Epithelial cell of esophagus (primary cell): ENCODE measurements at regions not wholly inside any gene's neighbourhood (a gene's known extent, or its start where the extent isn't known, plus 50 kb on each side); places are given as distances from the start of the nearest gene placed in this dataset.

ENCODE experiments used
- DNase-seq: peaks from one replicate; pipeline ENCODE4 v3.0.0; 2010; ENCODE audit warnings: low read depth
- H3K4me3 ChIP-seq: 2 replicates; pipeline ENCODE4 v1.5.1; 2011; ENCODE audit warnings: mild to moderate bottlenecking, low read length, control low read depth
- CTCF ChIP-seq: IDR thresholded peaks from 2 replicates; pipeline ENCODE4 v1.5.1; 2011; ENCODE audit warnings: low read depth, mild to moderate bottlenecking, low read length, control low read depth, inconsistent platforms; ENCODE audit not compliant: insufficient read depth; ENCODE audit errors: missing control alignments

DNA sequence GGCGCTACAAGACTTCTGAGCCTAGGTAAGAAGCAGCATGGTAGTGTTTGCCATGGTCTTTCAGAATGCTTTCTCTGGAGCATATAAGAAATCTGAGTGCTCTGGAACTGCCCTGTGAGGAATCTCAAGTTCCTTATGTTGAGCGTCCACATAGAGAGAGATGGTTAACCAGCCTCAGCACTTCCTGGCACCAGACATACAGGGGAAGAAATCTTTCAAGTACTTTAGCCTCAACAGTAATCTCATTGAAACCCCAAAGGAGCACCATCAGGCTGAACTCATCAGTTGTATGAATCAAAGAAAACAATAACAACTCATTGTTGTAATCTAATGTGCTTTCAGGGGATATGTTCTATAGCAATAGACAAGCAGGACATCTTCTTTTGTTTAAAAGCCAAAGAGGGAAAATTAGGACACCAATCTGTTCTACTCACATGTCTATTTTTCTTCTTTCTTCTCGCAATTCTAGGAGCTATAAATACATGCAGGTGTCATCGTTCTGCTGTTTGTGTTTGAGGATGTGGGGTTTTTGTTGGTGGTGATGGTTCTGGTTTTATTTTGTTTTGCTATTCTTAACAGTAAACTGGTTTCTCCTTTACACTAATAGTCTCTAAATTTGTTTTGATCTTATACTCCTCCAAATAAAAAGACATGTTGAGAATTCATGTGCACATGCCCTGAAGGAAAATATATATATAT, 1145.0 kb upstream of the LRRN3 start:
- DNase-seq = no peak
- no peak overlapping the region for H3K4me3 ChIP-seq
- no peak for TF ChIP-seq CTCF

DNA sequence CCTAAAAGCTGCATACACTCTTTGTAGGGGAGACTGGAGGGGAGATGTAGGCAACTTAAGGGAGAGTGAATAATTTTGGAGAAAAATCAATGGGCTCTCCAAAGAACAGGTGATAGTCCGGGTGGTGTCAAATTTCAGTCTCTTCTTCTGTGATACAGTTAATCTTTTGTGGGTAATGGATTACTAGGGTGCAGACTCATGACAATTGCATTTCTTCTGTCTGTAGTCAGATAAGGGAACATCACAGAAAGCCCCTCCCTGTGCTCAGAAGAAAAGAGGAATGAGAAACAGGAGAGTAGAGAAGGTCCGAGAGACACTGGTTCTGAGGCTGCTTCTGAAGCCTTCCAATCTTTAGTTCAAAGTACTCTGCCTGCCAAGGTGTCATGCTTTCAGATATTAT, 1140.7 kb upstream of the LRRN3 start:
- DNase-seq = no peak
- TF ChIP-seq CTCF = no peak
- H3K4me3 ChIP-seq = no peak overlapping the region

- no peak overlapping the region for H3K4me3 ChIP-seq
- no peak for TF ChIP-seq CTCF
- no peak for DNase-seq
Measured at GRCh38 chr7:109950821-109951564, 1139.9 kb upstream of the LRRN3 start.

- no peak for DNase-seq
- no peak overlapping the region for H3K4me3 ChIP-seq
- no peak for TF ChIP-seq CTCF
Measured at GRCh38 chr7:109951565-109951928, 1139.4 kb upstream of the LRRN3 start.

- no peak for TF ChIP-seq CTCF
- H3K4me3 ChIP-seq = no peak overlapping the region
- no peak for DNase-seq
Measured at GRCh38 chr7:109955986-109956385, 1134.9 kb upstream of the LRRN3 start.

DNA sequence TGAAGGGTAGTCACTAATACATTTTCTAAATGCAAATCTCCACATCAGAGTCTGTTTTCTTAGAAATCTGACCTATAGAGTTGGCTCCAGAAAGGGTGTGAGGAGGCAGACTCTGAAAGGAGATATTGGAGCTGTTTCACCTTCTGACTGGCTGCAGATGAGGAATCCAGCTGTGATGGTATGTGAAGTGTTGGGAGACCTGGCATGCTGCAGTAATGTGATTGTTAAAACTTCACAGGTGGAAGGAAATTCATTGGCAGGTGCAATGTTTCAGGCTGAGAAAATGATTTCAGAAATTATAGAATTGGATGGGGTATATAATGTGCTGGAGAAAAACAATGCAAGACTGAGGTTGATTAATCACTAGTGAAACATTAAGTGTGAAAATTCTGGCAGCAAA, 1134.0 kb upstream of the LRRN3 start:
- H3K4me3 ChIP-seq = no peak overlapping the region
- TF ChIP-seq CTCF = no peak
- DNase-seq = no peak

GRCh38 chr7:109963741-109964140, 1127.2 kb upstream of the LRRN3 start:
- H3K4me3 ChIP-seq = no peak overlapping the region
- peak; percentile 54 for DNase-seq
- no peak for TF ChIP-seq CTCF
